Chondrocyte (in vitro differentiated cells): ENCODE measurements at regions not wholly inside any gene's neighbourhood (a gene's known extent, or its start where the extent isn't known, plus 50 kb on each side); places are given as distances from the start of the nearest gene placed in this dataset.

Source experiments
- DNase-seq: peaks from one replicate; pipeline ENCODE4 v3.0.0; 2021; ENCODE audit warnings: mixed read lengths, low spot score
- H3K27ac Mint-ChIP-seq: one replicate; pipeline ENCODE4 v1.8.0; 2021; ENCODE audit warnings: mild to moderate bottlenecking, moderate library complexity, mixed read lengths; ENCODE audit not compliant: unreplicated experiment
- H3K27me3 Mint-ChIP-seq: 2 replicates; pipeline ENCODE4 v1.8.0; 2021; ENCODE audit warnings: low read depth, mixed read lengths
- H3K36me3 Mint-ChIP-seq: 2 replicates; pipeline ENCODE4 v1.8.0; 2021; ENCODE audit warnings: low read depth, mixed read lengths
- H3K4me1 Mint-ChIP-seq: 2 replicates; pipeline ENCODE4 v1.8.0; 2021; ENCODE audit warnings: low read depth, mild to moderate bottlenecking, mixed read lengths
- H3K4me3 Mint-ChIP-seq: one replicate; pipeline ENCODE4 v1.8.0; 2021; ENCODE audit warnings: mild to moderate bottlenecking, moderate library complexity, mixed read lengths; ENCODE audit not compliant: unreplicated experiment
- H3K9me3 Mint-ChIP-seq: 2 replicates; pipeline ENCODE4 v1.8.0; 2021; ENCODE audit warnings: low read depth, mixed read lengths
- CTCF ChIP-seq: fragments of 200-600 bp; sonication (generic); IDR thresholded peaks from 2 replicates; pipeline ENCODE4 v1.5.0; 2021; ENCODE audit warnings: antibody characterized with exemption, mild to moderate bottlenecking, moderate library complexity

GRCh38 chr2:129732630-129733026, 246.8 kb upstream of the RAB6C start:
- Mint-ChIP-seq H3K4me1 (no peaks in the 10 kb centered on the region), H3K27ac (no peak overlapping the region), H3K27me3 (peaks cover 2% of the 10 kb centered on the region), H3K36me3 (no peaks in the 10 kb centered on the region), H3K4me3 (no peak overlapping the region), H3K9me3 (no peaks in the 10 kb centered on the region)
- DNase-seq: no peak
- TF ChIP-seq CTCF: no peak

GRCh38 chr2:129733041-129733440, 246.4 kb upstream of the RAB6C start:
- no peaks in the 10 kb centered on the region for H3K36me3 Mint-ChIP-seq
- peaks cover under 1% of the 10 kb centered on the region for H3K9me3 Mint-ChIP-seq
- no peak overlapping the region for H3K27ac Mint-ChIP-seq
- TF ChIP-seq CTCF: no peak
- peaks cover 2% of the 10 kb centered on the region for H3K27me3 Mint-ChIP-seq
- H3K4me1 Mint-ChIP-seq: no peaks in the 10 kb centered on the region
- DNase-seq: no peak
- no peak overlapping the region for H3K4me3 Mint-ChIP-seq

DNA sequence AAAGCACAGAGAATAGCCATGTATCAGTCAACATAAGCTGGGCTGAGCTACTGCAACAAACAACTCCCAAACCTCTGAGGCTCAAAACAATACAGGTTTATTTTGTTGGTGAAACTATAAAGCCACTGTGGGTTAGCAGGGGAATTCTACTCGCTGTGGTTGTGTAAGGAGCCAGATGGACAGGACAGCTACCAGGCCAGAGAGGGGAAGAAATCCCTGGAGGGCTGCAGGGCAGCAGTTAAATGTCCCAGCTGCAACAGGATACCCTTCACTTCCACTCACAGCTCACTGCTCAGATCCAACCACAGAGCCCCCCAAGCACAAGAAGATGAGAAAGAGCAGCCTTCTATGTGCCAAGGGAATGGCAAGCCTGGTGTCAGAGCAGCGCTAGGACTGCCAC, 245.9 kb upstream of the RAB6C start:
- peaks cover 2% of the 10 kb centered on the region for H3K27me3 Mint-ChIP-seq
- H3K4me3 Mint-ChIP-seq: no peak overlapping the region
- TF ChIP-seq CTCF: no peak
- no peak for DNase-seq
- no peaks in the 10 kb centered on the region for H3K4me1 Mint-ChIP-seq
- peaks cover 3% of the 10 kb centered on the region for H3K9me3 Mint-ChIP-seq
- H3K27ac Mint-ChIP-seq: no peak overlapping the region
- no peaks in the 10 kb centered on the region for H3K36me3 Mint-ChIP-seq

DNA sequence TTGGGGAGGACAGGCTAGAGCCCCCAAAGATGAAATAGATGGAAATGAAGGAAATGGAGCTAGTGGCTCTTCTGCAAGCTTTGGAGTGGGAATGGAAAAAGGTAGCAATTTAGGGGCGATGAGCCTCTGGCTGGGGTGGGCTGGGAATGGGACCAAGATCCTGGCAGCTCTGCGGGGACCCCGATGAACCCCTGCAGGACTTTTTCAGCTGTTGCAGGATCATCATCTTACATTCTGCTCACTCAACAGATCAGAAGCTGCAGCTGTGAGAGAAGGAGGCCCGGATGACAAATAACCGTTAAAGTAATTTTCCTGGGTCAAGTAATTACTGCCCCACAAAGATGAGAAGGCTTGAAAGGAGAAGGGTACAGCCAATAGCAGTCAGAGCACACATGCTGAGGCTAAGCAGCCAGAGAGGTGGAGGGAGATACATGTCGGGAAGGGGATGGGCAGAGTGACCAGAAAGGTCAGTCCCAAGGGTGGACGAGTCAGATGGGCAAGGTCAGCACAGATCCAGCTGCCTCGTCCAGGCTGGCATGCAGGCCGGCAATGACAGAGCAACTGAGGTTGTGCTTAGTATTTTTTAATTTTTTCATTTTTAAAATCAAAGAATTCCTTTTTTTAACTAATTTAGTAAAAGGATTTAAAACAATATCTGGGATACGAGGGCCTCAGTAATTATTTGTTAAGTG, 245.0 kb upstream of the RAB6C start:
- Mint-ChIP-seq H3K27me3 (peaks cover 2% of the 10 kb centered on the region), H3K4me1 (no peaks in the 10 kb centered on the region), H3K27ac (no peak overlapping the region), H3K36me3 (no peaks in the 10 kb centered on the region), H3K9me3 (peaks cover 3% of the 10 kb centered on the region), H3K4me3 (no peak overlapping the region)
- no peak for TF ChIP-seq CTCF
- no peak for DNase-seq

DNA sequence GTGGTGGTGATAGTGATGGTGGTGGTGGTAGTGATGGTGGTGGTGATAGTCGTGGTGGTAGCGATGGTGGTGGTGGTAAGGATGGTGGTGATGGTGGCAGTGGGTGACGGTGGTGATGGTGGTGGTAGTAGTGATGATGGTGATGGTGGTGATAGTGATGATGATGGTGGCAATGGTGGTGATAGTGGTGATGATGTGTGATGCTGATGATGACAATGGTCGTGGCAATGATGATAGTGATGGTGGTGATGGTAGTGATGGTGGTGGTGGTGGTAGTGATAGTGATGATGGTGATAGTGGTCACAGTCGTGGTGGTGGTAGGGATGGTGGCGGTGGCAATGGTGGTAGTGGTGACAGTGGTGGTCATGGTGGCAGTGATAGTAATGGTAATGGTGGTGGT, 243.9 kb upstream of the RAB6C start:
- Mint-ChIP-seq H3K4me3 (no peak overlapping the region), H3K27me3 (peaks cover 2% of the 10 kb centered on the region), H3K9me3 (peaks cover 3% of the 10 kb centered on the region), H3K36me3 (no peaks in the 10 kb centered on the region), H3K4me1 (no peaks in the 10 kb centered on the region), H3K27ac (no peak overlapping the region)
- DNase-seq: no peak
- TF ChIP-seq CTCF: no peak
